Stomach (tissue), 8 donors: ENCODE measurements at regions not wholly inside any gene's neighbourhood (a gene's known extent, or its start where the extent isn't known, plus 50 kb on each side); places are given as distances from the start of the nearest gene placed in this dataset.
"Not testable (repeated sequence)": the region's sequence is repeated elsewhere in the genome, so short reads cannot be mapped to it uniquely, and the experiment has no call there.

ENCODE experiments used
- DNase-seq, 2 donors: peaks; one replicate each; pipeline versions ENCODE4 v3.0.0 to v3.0.0-alpha.2; 2013 to 2019
- H3K27ac ChIP-seq, 5 donors: fragments of 200-600 bp in 4 of 5; sonication (generic) in 4 of 5; one replicate each; pipeline ENCODE4 v1.5.1; 2013 to 2019; ENCODE audit warnings: mild to moderate bottlenecking in 1 of 5, moderate library complexity in 1 of 5
- H3K27me3 ChIP-seq, 3 donors: fragments of 200-600 bp; sonication (generic); one replicate each; pipeline ENCODE4 v1.5.1; 2017 to 2019; ENCODE audit warnings: mixed run types in 1 of 3
- H3K36me3 ChIP-seq, 4 donors: fragments of 200-600 bp; sonication (generic); 1 replicate in 3 of 4; 2 replicates in 1 of 4; pipeline ENCODE4 v1.5.1; 2016 to 2019
- H3K4me1 ChIP-seq, 4 donors: fragments of 200-600 bp; sonication (generic); one replicate each; pipeline ENCODE4 v1.5.1; 2016 to 2019
- H3K4me3 ChIP-seq, 4 donors: fragments of 200-600 bp; sonication (generic) in 3 of 4; one replicate each; pipeline ENCODE4 v1.5.1; 2016 to 2019; ENCODE audit warnings: mild to moderate bottlenecking in 1 of 4
- H3K9me3 ChIP-seq, 4 donors: fragments of 200-600 bp; sonication (generic); one replicate each; pipeline ENCODE4 v1.5.1; 2016 to 2019
- EP300 ChIP-seq: sonication (generic); formaldehyde crosslinking; IDR thresholded peaks from one replicate; pipeline ENCODE4 v1.6.1; 2017; ENCODE audit warnings: antibody characterized with exemption
- POLR2A ChIP-seq, 4 donors: fragments of 450-650 bp; IDR thresholded peaks; one replicate each; pipeline ENCODE4 v1.6.1; 2016; ENCODE audit warnings: antibody characterized with exemption in 4 of 4, control low read depth in 2 of 4, mild to moderate bottlenecking in 1 of 4, moderate library complexity in 1 of 4
- POLR2AphosphoS5 ChIP-seq, 3 donors: sonication (generic); formaldehyde crosslinking; IDR thresholded peaks; one replicate each; pipeline ENCODE4 v1.6.1; 2016; ENCODE audit warnings: antibody characterized with exemption in 3 of 3
- WGBS, 5 donors: extraction: QIAGEN DNeasy Blood & Tissue Kit in 3 of 5; methylation state at CpG; one replicate each; pipeline versions ENCODE4 v1.1.5 to v1.1.7; 2013 to 2018; 5-methylcytosine and 5-hydroxymethylcytosine counted together
- intact Hi-C: fragments of 100-400 bp; cut with DNase I; formaldehyde crosslinking; loops from one replicate; pipeline ENCODE4 v1.15.1; 2023; ENCODE audit warnings: low total_unique reads
- TF ChIP-seq, protein P1 (sequence below), 7 experiments: fragments of 450-650 bp in 4 of 7; fragments of 200-600 bp in 3 of 7; sonication (generic) in 3 of 7; IDR thresholded peaks; one replicate each; pipeline ENCODE4 v1.5.1; 2016 to 2019; ENCODE audit warnings: antibody characterized with exemption in 7 of 7, control low read depth in 2 of 7, mild to moderate bottlenecking in 1 of 7
- donor health status: healthy with polysubstance abuse.
- donor health status: Bipolar disorder and iron deficiency.
- donor health status: healthy.

DNA sequence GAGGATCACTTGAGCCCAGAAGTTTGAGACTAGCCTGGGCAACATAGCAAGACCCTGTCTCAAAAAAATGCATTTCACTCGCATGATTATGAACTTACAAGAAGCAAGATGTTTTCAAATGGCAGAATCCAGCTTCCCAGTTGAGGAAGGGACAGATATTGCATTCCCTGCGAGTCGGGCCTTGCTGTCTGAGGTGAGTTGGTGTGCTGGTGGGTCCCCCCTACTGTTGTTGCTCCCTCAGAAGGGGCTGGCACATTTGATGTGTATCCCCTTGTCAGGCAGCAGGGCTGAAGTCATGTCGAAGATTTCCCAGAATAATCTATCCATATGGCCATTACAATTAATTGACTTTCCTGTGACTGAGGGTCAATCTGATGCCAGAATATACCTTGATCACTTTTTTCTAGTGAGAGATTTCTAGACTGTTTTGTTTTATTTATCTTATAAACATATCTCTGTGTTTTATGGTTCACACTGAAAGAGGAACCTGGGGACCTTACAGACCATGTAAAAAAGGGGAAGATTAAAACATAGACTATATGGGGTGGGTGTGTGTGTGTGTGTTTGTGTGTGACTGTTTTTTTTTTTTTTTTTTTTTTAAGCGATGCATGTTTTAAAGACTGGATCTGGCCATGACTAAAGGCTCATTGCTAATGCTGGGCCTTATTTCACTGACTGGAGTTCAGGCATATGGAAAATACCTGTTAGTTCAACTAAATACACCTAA is 112.1 kb upstream of the MRPS22 start:
- DNase-seq, result no peak
- no peaks in the 10 kb centered on the region for H3K36me3 ChIP-seq
- H3K27me3 ChIP-seq, result no peaks in the 10 kb centered on the region
- TF ChIP-seq, protein P1, sequence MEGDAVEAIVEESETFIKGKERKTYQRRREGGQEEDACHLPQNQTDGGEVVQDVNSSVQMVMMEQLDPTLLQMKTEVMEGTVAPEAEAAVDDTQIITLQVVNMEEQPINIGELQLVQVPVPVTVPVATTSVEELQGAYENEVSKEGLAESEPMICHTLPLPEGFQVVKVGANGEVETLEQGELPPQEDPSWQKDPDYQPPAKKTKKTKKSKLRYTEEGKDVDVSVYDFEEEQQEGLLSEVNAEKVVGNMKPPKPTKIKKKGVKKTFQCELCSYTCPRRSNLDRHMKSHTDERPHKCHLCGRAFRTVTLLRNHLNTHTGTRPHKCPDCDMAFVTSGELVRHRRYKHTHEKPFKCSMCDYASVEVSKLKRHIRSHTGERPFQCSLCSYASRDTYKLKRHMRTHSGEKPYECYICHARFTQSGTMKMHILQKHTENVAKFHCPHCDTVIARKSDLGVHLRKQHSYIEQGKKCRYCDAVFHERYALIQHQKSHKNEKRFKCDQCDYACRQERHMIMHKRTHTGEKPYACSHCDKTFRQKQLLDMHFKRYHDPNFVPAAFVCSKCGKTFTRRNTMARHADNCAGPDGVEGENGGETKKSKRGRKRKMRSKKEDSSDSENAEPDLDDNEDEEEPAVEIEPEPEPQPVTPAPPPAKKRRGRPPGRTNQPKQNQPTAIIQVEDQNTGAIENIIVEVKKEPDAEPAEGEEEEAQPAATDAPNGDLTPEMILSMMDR (IDR thresholded peaks at IDR 0.05), result no peak
- TF ChIP-seq EP300 (no peak), POLR2AphosphoS5 (IDR thresholded peaks at IDR 0.05) (no peak), POLR2A (IDR thresholded peaks at IDR 0.05) (no peak)
- no peaks in the 10 kb centered on the region for H3K9me3 ChIP-seq
- WGBS, 5 donors, result 77 to 89% (median 83%) methylated on average over 4 to 5 of the region's 5 CpGs
- H3K27ac ChIP-seq, result no peak overlapping the region
- H3K4me3 ChIP-seq, result no peak overlapping the region
- intact Hi-C loops, result no loop called here
- H3K4me1 ChIP-seq, result peaks cover 0 to 5% (median 2%) of the 10 kb centered on the region in 4 donors

DNA sequence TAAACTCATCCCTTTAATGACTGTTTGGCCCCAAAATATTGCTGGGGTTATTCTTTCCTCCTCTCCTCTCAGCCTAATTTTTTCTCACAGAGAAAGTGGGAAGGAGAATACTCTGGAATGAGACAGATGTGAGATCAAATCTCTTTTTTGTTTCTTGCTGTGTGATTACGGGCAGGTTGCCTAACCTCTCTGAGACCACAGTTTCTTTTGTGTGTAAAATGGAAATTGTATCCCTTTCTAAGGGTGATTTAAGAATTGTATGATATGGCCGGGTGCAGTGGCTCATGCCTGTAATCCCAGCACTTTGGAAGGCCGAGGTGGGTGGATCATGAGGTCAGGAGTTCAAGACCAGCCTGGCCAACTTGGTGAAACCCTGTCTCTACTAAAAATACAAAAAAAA is 111.5 kb upstream of the MRPS22 start:
- H3K4me3 ChIP-seq, intact Hi-C loops, H3K27ac ChIP-seq, DNase-seq, H3K36me3 ChIP-seq, H3K9me3 ChIP-seq, H3K4me1 ChIP-seq, H3K27me3 ChIP-seq: not testable (repeated sequence)
- 82 to 94% (median 88%) methylated on average over 3 of the region's 3 CpGs for WGBS, 5 donors

DNA sequence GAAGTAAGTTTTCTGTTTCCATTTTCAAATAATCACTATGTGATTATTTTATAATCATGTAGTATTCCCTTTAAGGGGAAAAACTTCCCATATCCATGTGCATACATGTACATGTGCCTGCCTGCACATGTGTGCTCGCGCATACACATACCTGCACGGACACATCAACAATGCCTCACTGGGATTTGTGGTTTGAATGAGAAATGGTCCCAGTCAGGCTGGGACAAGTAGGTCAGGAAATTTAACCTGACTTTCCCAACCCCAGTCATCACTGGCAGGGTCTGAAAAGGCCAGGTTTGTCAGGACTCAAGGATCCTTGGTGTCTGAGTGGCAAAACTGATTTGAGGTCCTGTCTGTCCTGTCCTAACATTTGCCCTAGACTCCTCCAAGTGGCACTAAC is 109.3 kb upstream of the MRPS22 start:
- H3K27me3 ChIP-seq, result peaks cover 0 to 3% (median 0%) of the 10 kb centered on the region in 3 donors
- intact Hi-C loops, result no loop called here
- TF ChIP-seq, protein P1 (IDR thresholded peaks at IDR 0.05), result no peak
- TF ChIP-seq POLR2A (IDR thresholded peaks at IDR 0.05) (no peak), POLR2AphosphoS5 (IDR thresholded peaks at IDR 0.05) (no peak), EP300 (no peak)
- H3K9me3 ChIP-seq, result no peaks in the 10 kb centered on the region
- no peaks in the 10 kb centered on the region for H3K4me1 ChIP-seq
- H3K4me3 ChIP-seq, result no peak overlapping the region
- no peak overlapping the region for H3K27ac ChIP-seq
- DNase-seq, result no peak
- WGBS, 5 donors, result 65 to 95% (median 77%) methylated on average over 3 of the region's 3 CpGs
- H3K36me3 ChIP-seq, result no peaks in the 10 kb centered on the region

DNA sequence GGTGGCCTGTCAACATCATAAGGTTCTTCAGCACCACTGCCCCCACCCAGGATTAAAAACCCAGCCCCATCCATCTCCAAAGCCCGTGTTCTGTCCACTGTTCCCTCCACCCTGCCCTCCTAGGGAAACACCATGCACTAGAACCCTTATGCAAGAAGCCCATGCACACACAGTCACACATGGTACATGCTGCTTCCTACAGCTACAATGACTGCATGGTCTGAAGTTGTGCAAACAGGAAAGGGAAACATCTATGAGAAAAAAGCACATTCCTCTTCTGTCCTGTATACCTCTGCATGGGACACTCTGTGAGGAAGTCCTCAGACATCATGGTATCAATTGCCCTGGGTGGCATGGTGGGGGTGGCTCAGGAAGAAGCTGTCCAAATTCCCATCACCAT is 108.6 kb upstream of the MRPS22 start:
- TF ChIP-seq EP300 (no peak), POLR2AphosphoS5 (IDR thresholded peaks at IDR 0.05) (no peak), POLR2A (IDR thresholded peaks at IDR 0.05) (no peak)
- TF ChIP-seq, protein P1 (IDR thresholded peaks at IDR 0.05), result no peak
- Histone ChIP-seq H3K9me3 (no peaks in the 10 kb centered on the region), H3K4me1 (no peaks in the 10 kb centered on the region), H3K27me3 (peaks cover 0 to 3% (median 0%) of the 10 kb centered on the region in 3 donors), H3K4me3 (no peak overlapping the region), H3K27ac (no peak overlapping the region), H3K36me3 (no peaks in the 10 kb centered on the region)
- intact Hi-C loops, result no loop called here
- no peak for DNase-seq
- 67 to 100% (median 73%) methylated on average over 1 of the region's 1 CpG for WGBS, 5 donors

DNA sequence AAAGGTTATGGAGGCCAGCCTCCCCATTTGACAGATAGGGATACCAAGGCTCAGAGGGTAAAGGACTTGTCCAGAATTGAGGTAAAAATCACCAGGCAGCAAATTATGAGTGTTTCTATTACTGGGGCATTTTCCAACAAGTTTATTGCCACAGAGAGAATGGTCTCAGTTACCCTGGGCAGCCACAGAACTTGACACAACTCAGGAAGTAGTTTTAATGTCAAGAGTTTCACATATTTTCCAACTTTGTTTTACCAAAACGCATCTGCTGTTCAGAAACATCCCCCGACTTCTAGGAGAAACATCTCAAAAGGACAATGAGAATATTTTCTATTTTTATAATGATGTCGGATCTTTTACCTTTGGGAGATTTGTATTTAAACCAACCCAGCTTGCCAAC is 107.5 kb upstream of the MRPS22 start:
- no peak for DNase-seq
- H3K27me3 ChIP-seq, result peaks cover 0 to 8% (median 0%) of the 10 kb centered on the region in 3 donors
- H3K27ac ChIP-seq, result no peak overlapping the region
- WGBS, 5 donors, result 80 to 83% (median 82%) methylated on average over 3 of the region's 3 CpGs
- TF ChIP-seq POLR2A (IDR thresholded peaks at IDR 0.05) (no peak), EP300 (no peak), POLR2AphosphoS5 (IDR thresholded peaks at IDR 0.05) (no peak)
- TF ChIP-seq, protein P1 (IDR thresholded peaks at IDR 0.05), result no peak
- H3K36me3 ChIP-seq, result no peaks in the 10 kb centered on the region
- H3K4me3 ChIP-seq, result no peak overlapping the region
- H3K4me1 ChIP-seq, result no peaks in the 10 kb centered on the region
- intact Hi-C loops, result no loop called here
- no peaks in the 10 kb centered on the region for H3K9me3 ChIP-seq
